ENCODE measurements at regions not wholly inside any gene's neighbourhood (a gene's known extent, or its start where the extent isn't known, plus 50 kb on each side); places are given as distances from the start of the nearest gene placed in this dataset.

DNA sequence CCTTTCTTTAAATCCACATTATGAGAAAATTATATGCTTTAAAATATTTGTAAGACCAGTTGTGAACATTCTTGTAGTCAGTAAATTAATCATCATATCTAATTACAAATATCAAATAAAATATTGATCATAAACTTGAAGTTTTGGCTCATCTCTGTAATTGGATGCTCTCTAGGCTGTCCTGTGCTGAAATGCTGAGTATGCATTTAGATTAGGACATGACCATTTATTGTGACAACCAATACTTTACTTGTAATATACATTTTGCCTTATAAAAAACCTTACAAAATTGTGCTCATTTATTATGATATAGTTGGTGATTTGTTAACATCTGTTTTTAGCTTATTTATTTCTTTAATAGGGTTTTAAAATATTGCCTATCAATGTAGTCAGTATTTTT lies 116.1 kb upstream of the DOCK10 start:
- in situ Hi-C loops (cut with HindIII; ENCODE audit: low sequenced_read_pairs) = no loop called here

DNA sequence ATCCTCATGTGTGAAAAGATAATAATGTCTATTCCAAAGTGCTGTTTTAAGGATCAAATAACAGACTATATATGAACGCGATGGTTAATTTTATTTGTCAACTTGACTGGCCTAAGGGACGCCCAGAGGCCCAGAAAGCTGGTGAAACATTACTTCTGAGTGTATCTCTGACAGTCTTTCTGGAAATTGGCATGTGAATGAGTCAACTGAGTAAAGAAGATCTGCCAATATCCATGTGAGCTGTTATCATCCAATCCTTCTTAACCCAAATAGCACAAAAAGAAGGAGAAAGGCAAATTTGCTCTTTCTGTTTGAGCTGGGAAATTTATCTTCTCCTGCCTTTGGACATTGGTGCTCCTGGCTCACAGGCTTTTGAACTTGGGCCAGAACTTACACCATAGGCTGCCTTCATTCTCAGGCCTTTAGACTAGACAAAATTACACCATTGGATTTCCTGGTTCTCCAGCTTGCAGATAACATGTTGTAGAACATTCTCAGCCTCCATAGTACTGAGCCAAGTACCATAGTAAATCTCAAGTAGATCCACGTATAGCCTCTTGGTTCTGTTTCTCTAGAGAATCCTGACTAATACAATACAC lies 114.7 kb upstream of the DOCK10 start:
- in situ Hi-C loops (cut with HindIII; ENCODE audit: low sequenced_read_pairs) = no loop called here

GRCh38 chr2:225140723-225141122 lies 98.5 kb upstream of the DOCK10 start:
- in situ Hi-C loops (cut with HindIII; ENCODE audit: low sequenced_read_pairs) = no loop called here

DNA sequence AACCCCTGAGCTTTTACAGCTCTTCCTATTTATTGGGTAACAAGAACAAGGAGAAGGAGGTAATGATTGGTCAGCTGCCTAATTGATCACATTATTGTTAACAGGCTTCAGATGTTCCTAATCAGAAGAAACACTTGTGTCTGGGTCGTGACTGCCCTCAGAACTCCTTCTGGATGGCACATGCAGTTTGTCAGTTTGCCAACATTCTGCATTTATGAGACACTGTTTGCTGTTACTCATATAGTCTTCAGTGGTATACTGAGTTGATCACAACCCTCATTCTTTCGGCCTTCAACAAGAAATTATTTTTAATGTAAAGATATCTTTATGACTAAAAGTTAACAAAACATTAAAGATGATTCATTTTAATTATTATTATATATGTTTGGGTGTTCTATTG lies 95.7 kb upstream of the DOCK10 start:
- in situ Hi-C loops (cut with HindIII; ENCODE audit: low sequenced_read_pairs) = no loop called here

DNA sequence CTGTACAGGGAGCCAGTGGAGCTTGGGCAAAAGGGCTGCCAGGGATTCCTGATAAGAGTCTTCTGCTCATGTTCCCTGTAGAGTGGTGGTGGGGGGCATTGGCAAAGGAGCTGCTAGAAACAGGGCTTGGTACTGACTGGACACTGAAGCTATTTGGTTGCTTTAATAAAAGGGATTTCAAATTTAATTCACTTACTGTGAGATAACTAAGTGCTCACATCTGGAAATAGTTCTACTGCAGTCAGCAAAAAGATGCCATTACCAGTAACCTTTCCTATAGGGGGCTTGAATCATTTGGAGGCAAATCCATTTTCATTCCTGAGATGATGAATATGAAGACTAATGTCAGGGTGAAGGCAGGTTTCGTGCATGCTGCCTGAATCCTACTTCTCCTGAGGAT lies 94.3 kb upstream of the DOCK10 start:
- in situ Hi-C loops (cut with HindIII; ENCODE audit: low sequenced_read_pairs) = no loop called here

DNA sequence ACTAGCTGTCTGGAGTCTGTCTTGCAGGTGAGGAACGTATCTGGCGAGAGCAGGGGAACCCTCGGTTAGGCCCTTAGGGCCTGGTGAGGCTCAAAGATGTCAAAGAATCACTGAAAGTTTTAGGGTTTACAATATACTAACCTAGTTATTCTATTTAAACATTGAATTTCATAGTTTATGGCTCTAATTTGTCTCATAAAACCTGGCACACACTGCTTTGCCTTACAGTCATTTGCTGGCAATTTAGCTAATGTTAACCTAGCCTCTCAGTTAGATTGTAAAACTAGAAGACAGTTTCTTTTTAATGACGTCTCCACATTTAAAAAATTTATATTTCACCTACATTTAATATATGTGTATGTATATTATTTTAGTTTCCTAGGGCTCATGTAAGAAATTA lies 89.6 kb upstream of the DOCK10 start:
- in situ Hi-C loops (cut with HindIII; ENCODE audit: low sequenced_read_pairs) = no loop called here

DNA sequence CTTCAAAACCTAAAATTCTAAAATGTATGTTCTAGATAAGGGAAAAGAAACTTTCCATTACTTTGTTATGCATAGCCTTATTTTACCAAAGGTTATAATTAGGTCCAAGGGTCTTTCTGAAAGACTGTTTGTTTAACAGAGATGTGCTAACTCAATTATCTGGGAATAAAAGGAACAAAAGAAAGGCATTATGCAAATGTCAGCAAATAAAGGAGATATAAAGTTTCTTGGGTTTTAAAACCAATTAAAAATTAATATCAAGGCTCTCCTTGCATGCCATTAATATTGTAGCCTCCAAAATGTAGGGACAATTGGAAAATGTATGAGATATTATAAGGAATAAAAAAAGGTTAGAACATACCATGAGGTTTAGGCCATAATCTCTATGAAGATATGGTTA lies 87.8 kb upstream of the DOCK10 start:
- in situ Hi-C loops (cut with HindIII; ENCODE audit: low sequenced_read_pairs) = no loop called here

DNA sequence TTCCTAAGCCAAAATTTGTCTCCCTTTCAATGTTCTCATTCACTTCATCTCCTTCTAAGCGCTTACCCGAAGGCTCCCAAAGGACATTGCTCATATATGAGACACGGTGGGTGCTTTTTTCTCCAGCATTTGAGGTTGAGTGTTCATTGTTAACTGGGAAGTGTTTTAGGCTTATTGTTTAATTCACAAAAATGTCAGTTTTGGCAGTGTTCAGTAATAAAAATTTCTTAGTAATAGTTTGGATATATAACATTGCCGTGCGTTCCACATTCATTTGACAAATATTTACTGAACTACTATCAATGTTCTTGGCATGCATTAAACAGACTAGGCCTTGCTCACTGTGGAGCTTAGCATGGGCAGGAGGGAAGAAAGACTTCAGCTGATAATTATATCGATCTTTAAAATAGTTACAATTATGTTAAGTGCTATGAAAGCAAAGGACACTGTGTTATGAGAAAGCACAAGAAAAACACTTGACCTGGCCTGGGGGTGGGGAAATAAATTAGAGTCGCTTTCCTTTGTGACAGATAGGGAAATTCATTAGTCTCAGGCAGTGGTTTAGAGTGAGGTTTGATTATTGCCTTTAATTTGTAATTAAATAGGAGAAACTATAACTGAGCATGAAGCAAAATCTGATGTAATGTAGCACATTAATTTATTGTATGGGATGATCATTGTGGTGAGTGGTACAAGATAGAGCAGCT lies 82.2 kb upstream of the DOCK10 start:
- in situ Hi-C loops (cut with HindIII; ENCODE audit: low sequenced_read_pairs) = no loop called here

DNA sequence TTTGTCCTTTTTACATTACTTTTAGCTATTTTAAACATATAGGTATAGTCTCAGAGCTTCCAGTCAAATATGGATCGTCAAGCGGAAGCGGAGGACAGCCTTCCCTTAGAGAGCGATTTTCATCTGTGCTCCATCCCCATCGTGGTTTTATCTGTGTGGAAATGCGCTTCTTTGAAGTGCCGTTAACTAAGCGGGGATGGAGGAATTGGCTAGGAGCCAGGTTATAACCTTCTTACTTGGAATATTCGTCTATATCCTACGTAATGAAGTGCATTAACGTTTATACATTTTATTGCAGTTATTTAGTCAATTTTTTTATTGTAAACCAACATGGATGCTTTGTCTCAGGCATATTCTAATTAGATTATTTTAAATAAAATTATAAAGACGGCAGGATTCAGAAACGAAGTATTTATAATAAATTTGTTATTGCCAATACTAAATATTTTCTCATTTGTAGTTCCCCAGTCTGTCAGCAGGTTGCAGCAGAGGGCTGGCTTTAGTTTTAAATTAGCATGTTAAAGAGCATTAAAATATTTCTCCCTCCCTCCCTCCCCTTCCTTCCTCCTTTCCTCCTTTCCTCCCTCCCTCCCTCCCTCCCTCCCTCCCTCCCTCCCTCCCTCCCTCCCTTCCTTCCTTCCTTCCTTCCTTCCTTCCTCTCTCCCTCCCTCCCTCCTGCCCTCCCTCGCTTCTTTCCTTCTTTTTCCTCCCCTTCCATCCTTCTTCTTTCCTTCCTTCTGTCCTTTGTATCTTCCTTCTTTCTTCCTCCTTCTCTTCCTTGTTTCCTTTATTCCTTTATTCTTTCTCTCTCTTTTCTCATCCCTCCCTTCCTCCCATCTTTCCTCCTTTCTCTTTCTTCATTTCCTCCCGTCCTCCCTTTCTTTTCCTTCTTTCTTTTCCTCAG lies 80.6 kb upstream of the DOCK10 start:
- in situ Hi-C loops (cut with HindIII; ENCODE audit: low sequenced_read_pairs) = no loop called here

- in situ Hi-C loops (cut with HindIII; ENCODE audit: low sequenced_read_pairs) = no loop called here
Measured at GRCh38 chr2:225122007-225122406, 79.7 kb upstream of the DOCK10 start.

DNA sequence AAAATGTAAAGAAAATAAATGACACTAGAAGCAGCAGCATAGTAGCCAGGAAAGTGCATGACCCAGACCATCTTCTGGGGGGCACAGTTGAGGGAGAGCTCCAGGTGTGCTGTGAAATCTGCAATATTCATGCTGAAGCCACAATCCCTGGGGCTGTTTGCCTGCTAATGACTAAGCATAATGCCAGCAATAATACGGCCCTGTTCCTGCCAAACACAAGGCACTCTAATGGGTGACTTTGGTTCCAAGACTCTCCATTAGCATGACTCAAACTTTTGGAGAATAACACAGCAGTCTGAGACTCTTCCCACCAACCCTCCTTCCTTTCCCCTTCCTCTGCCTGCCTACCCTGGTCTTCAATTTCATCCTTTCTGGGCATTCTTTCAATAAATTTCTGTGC lies 77.9 kb upstream of the DOCK10 start:
- in situ Hi-C loops (cut with HindIII; ENCODE audit: low sequenced_read_pairs) = no loop called here

DNA sequence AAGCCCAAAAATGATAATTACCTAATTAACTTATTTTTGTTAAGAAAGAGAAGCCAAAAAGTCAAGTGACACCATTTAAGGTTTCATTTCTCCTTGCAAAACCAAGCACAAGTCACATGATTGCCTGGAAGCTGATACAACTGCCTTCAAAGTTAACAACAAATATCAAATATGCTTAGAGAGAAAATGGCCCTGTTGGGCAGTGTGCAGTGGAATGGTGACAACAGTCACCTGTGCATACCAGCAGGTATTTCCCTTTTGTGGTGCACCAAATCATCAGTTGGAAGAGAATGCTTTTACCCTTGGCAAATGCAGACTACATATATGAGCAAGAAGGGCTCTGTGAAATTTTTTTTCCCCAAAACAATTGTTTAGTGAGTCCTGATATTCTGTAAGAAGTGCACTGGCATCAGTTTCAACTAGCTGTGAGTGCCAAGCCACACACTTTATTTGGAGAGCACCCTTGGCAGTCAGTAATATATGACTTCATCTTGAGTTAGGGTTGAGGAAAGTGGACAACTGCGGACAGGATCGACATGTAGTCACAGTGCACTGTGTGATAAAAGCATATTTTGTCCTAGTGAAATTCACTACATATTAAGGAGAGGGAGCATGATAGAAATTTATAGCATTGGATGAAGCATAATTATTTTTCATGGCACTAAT lies 74.9 kb upstream of the DOCK10 start:
- in situ Hi-C loops (cut with HindIII; ENCODE audit: low sequenced_read_pairs) = no loop called here

GRCh38 chr2:225114786-225115323 lies 72.6 kb upstream of the DOCK10 start:
- in situ Hi-C loops (cut with HindIII; ENCODE audit: low sequenced_read_pairs) = no loop called here

DNA sequence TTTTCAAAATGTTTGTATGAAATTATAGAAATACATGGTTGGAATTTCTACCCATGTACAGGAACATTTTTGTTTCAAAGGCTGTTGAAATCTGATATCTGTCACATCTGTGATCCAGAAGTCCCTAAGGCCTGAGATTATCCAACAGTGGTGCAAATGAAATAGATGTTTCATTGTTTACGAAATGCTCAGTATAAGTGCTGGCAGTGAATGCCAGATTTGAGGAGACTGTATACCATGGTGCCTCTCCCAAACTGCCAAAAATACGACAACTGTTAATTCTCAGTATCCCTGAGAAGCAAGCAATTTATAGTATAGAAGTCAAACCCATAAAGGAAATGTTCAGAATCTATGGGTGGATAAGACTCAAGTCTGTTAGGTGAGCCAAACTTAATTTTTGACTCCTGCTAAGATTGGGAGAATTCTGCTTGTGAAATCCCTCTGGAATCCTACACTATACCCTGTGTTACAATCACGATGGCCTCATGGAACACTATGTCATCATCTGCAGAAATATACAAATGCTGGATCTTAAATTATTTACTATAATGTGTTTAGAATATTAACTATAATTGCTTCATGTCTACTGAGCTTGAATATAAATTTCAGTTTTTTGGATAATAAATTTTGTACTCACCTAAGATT lies 71.2 kb upstream of the DOCK10 start:
- in situ Hi-C loops (cut with HindIII; ENCODE audit: low sequenced_read_pairs) = no loop called here

- in situ Hi-C loops (cut with HindIII; ENCODE audit: low sequenced_read_pairs) = no loop called here
Measured at GRCh38 chr2:225112362-225113126, 70.3 kb upstream of the DOCK10 start.

DNA sequence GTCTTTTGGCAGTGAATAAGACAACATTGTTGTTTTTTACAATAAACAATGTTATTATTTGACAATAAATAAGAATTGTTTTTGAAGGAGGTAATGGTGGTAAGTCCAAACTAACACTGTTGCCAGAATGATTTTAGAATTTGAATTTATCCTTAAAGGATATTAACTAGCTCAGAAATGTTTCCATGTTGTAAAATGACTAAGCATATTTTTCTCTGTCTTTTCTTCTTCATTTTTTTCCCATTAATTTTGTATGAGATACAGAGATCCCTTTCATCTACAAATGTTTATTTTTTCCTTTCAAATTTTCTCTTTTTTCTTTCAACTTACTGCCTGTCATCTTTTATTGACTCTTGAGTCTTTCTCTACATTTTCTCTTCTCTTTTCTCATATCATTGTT lies 66.5 kb upstream of the DOCK10 start:
- in situ Hi-C loops (cut with HindIII; ENCODE audit: low sequenced_read_pairs) = no loop called here

- in situ Hi-C loops (cut with HindIII; ENCODE audit: low sequenced_read_pairs) = no loop called here
Measured at GRCh38 chr2:225104971-225105370, 62.7 kb upstream of the DOCK10 start.

- in situ Hi-C loops (cut with HindIII; ENCODE audit: low sequenced_read_pairs) = no loop called here
Measured at GRCh38 chr2:225104321-225104720, 62.1 kb upstream of the DOCK10 start.

DNA sequence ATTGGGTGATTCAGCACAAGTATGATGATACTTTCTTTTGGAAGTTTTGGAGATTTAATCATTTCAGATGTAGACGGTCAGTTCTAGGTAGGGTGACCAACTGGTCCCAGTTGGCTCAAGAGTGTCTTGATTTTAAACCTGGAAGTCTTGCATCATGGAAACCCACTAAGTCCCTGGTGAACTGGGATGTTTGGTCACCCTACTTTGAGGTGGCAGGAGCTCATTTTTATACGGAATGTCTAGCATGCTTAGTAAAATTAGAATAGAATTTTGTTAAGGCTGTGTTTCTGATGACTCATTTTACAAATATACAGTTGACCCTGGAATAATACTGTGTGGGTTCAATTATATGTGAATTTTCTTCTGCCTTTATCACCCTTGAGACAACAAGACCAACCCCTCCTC lies 61.5 kb upstream of the DOCK10 start:
- in situ Hi-C loops (cut with HindIII; ENCODE audit: low sequenced_read_pairs) = no loop called here

- in situ Hi-C loops (cut with HindIII; ENCODE audit: low sequenced_read_pairs) = no loop called here
Measured at GRCh38 chr2:225100856-225101294, 58.6 kb upstream of the DOCK10 start.
